ENCODE measurements at regions not wholly inside any gene's neighbourhood (a gene's known extent, or its start where the extent isn't known, plus 50 kb on each side); places are given as distances from the start of the nearest gene placed in this dataset.

- no peak for TF ChIP-seq YY1 (IDR thresholded peaks at IDR 0.05; ENCODE audit: low read depth, low read length)
- no peak for TF ChIP-seq BCL11A (IDR thresholded peaks at IDR 0.05; ENCODE audit: low read depth in 2 of 2, low read length in 2 of 2)
- TF ChIP-seq NRF1 (IDR thresholded peaks at IDR 0.05; ENCODE audit: low read depth, low read length) = no peak
- TF ChIP-seq SUZ12 (IDR thresholded peaks at IDR 0.05; ENCODE audit: low read length) = no peak
- no peak for TF ChIP-seq CTCF (IDR thresholded peaks at IDR 0.05; ENCODE audit: control extremely low read depth in 1 of 3, insufficient read depth in 1 of 3, low read depth in 1 of 3, low read length in 3 of 3)
- TF ChIP-seq NANOG (IDR thresholded peaks at IDR 0.05; ENCODE audit: insufficient read depth, low read depth, low read length, poor library complexity, severe bottlenecking) = no peak
- no peak for TF ChIP-seq JUN (IDR thresholded peaks at IDR 0.05; ENCODE audit: low read depth, low read length)
- TF ChIP-seq POLR2A (IDR thresholded peaks at IDR 0.05; ENCODE audit: control extremely low read depth in 1 of 2, low read depth in 2 of 2, low read length in 2 of 2) = no peak
- TF ChIP-seq E2F6 (IDR thresholded peaks at IDR 0.05) = no peak
- TF ChIP-seq ATF2 (IDR thresholded peaks at IDR 0.05; ENCODE audit: low read length) = no peak
- no peak for TF ChIP-seq EGR1 (IDR thresholded peaks at IDR 0.05; ENCODE audit: borderline replicate concordance, low read depth, low read length)
- TF ChIP-seq GABPA (IDR thresholded peaks at IDR 0.05; ENCODE audit: borderline replicate concordance, insufficient read depth, low read length) = no peak
Measured at GRCh38 chr9:633461-633860, 208.0 kb upstream of the DMRT1 start.

Data from H1 (cell line).